T follicular helper cell (primary cell): ENCODE measurements at regions not wholly inside any gene's neighbourhood (a gene's known extent, or its start where the extent isn't known, plus 50 kb on each side); places are given as distances from the start of the nearest gene placed in this dataset.
"Not testable (repeated sequence)": the region's sequence is repeated elsewhere in the genome, so short reads cannot be mapped to it uniquely, and the experiment has no call there.

Experiments used
- DNase-seq: peaks from one replicate; pipeline ENCODE4 v3.0.0-alpha.2; 2020; ENCODE audit warnings: low read depth

GRCh38 chrX:26597981-26598380, 382.0 kb downstream of the MAGEB5 start:
- no peak for DNase-seq

- DNase-seq: no peak
Measured at GRCh38 chrX:26590849-26591248, 374.9 kb downstream of the MAGEB5 start.

- no peak for DNase-seq
Measured at GRCh38 chrX:26586570-26586969, 370.6 kb downstream of the MAGEB5 start.

- DNase-seq: no peak
Measured at GRCh38 chrX:26581091-26581490, 365.1 kb downstream of the MAGEB5 start.

GRCh38 chrX:26580021-26580420, 364.1 kb downstream of the MAGEB5 start:
- DNase-seq: no peak

- no peak for DNase-seq
Measured at GRCh38 chrX:26574234-26574633, 358.3 kb downstream of the MAGEB5 start.

- DNase-seq: no peak
Measured at GRCh38 chrX:26562156-26562555, 346.2 kb downstream of the MAGEB5 start.

GRCh38 chrX:26559855-26560254, 343.9 kb downstream of the MAGEB5 start:
- DNase-seq: no peak

GRCh38 chrX:26558719-26559386, 342.9 kb downstream of the MAGEB5 start:
- no peak for DNase-seq

- DNase-seq: no peak
Measured at GRCh38 chrX:26557691-26558321, 341.8 kb downstream of the MAGEB5 start.

- DNase-seq: not testable (repeated sequence)
Measured at GRCh38 chrX:26525768-26526167, 309.8 kb downstream of the MAGEB5 start.

GRCh38 chrX:26522501-26522900, 306.5 kb downstream of the MAGEB5 start:
- DNase-seq: no peak

- DNase-seq: no peak
Measured at GRCh38 chrX:26511589-26512363, 295.8 kb downstream of the MAGEB5 start.

GRCh38 chrX:26470941-26471340, 255.0 kb downstream of the MAGEB5 start:
- no peak for DNase-seq

- DNase-seq: no peak
Measured at GRCh38 chrX:26466387-26466786, 250.4 kb downstream of the MAGEB5 start.

- DNase-seq: no peak
Measured at GRCh38 chrX:26445288-26445687, 229.3 kb downstream of the MAGEB5 start.

GRCh38 chrX:26444417-26444816, 228.4 kb downstream of the MAGEB5 start:
- not testable (repeated sequence) for DNase-seq

GRCh38 chrX:26442340-26442739, 226.4 kb downstream of the MAGEB5 start:
- DNase-seq: no peak

GRCh38 chrX:26414534-26414933, 198.6 kb downstream of the MAGEB5 start:
- DNase-seq: no peak

GRCh38 chrX:26411045-26411444, 195.1 kb downstream of the MAGEB5 start:
- DNase-seq: no peak

GRCh38 chrX:26409636-26410035, 193.7 kb downstream of the MAGEB5 start:
- DNase-seq: no peak

GRCh38 chrX:26387906-26388305, 171.9 kb downstream of the MAGEB5 start:
- no peak for DNase-seq
